ENCODE measurements at regions not wholly inside any gene's neighbourhood (a gene's known extent, or its start where the extent isn't known, plus 50 kb on each side); places are given as distances from the start of the nearest gene placed in this dataset.

DNA sequence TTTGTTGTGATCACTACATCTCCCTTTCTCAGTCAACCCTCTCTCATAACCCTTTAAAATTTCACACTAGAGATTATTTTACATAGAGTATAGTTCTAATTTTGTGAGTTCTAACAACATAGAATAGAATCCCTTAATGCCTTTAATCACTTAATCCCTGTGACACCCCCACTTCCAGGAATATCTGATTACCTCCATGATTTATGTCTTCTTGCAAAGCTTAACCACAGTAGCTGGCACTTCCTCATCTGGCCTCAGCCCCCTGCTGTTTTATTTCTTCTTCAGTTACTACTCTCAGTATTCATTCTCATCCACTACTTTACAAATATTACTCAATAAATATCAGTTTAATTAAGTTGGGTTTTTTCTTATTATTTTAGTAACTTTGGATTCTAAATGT is 340.9 kb downstream of the CENPC start:
- DNase-seq (ENCODE audit: low spot score) = peak; percentile 76

GRCh38 chr4:67201334-67201733 is 344.0 kb downstream of the CENPC start:
- Histone ChIP-seq H3K4me3 (ENCODE audit: low read depth, low read length, poor library complexity, severe bottlenecking) (no peak overlapping the region), H3K27me3 (replicated peaks; ENCODE audit: insufficient read depth, low read depth, low read length, poor library complexity) (no peaks in the 10 kb centered on the region), H3K27ac (ENCODE audit: low read depth, low read length, poor library complexity, severe bottlenecking) (no peak overlapping the region), H3K36me3 (ENCODE audit: insufficient read depth, low read length, poor library complexity, severe bottlenecking) (no peaks in the 10 kb centered on the region), H3K9me3 (ENCODE audit: low read depth, low read length, poor library complexity, severe bottlenecking) (no peaks in the 10 kb centered on the region), H3K4me1 (ENCODE audit: insufficient read depth, low read length, poor library complexity, severe bottlenecking) (peaks cover 18% of the 10 kb centered on the region)
- ChIA-PET POLR2A (ENCODE audit: low non-redundant PET) (no interaction called here), CTCF (no interaction called here)
- no peak for DNase-seq (ENCODE audit: low spot score)
- TF ChIP-seq, protein P1, sequence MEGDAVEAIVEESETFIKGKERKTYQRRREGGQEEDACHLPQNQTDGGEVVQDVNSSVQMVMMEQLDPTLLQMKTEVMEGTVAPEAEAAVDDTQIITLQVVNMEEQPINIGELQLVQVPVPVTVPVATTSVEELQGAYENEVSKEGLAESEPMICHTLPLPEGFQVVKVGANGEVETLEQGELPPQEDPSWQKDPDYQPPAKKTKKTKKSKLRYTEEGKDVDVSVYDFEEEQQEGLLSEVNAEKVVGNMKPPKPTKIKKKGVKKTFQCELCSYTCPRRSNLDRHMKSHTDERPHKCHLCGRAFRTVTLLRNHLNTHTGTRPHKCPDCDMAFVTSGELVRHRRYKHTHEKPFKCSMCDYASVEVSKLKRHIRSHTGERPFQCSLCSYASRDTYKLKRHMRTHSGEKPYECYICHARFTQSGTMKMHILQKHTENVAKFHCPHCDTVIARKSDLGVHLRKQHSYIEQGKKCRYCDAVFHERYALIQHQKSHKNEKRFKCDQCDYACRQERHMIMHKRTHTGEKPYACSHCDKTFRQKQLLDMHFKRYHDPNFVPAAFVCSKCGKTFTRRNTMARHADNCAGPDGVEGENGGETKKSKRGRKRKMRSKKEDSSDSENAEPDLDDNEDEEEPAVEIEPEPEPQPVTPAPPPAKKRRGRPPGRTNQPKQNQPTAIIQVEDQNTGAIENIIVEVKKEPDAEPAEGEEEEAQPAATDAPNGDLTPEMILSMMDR (conservative IDR thresholded peaks at IDR 0.05; ENCODE audit: low read depth, low read length) = no peak
- no peak for TF ChIP-seq EZH2 (IDR thresholded peaks at IDR 0.05; ENCODE audit: borderline replicate concordance, low read depth, low read length, poor library complexity, severe bottlenecking)
- intact Hi-C loops (cut with micrococcal nuclease; ENCODE audit: unreplicated experiment) = no loop called here
- no TSS peak for BruUV-seq (replicated peaks)

More for the DNA sequence above, 340.9 kb downstream of the CENPC start:
- no peaks in the 10 kb centered on the region for H3K36me3 ChIP-seq (ENCODE audit: insufficient read depth, low read length, poor library complexity, severe bottlenecking)
- H3K4me3 ChIP-seq (ENCODE audit: low read depth, low read length, poor library complexity, severe bottlenecking) = no peak overlapping the region
- H3K27ac ChIP-seq (ENCODE audit: low read depth, low read length, poor library complexity, severe bottlenecking) = no peak overlapping the region
- TF ChIP-seq EZH2 (IDR thresholded peaks at IDR 0.05; ENCODE audit: borderline replicate concordance, low read depth, low read length, poor library complexity, severe bottlenecking) = no peak
- TF ChIP-seq, protein P1 (conservative IDR thresholded peaks at IDR 0.05; ENCODE audit: low read depth, low read length) = no peak
- no TSS peak for BruUV-seq (replicated peaks)
- H3K27me3 ChIP-seq (replicated peaks; ENCODE audit: insufficient read depth, low read depth, low read length, poor library complexity) = no peaks in the 10 kb centered on the region
- no peaks in the 10 kb centered on the region for H3K9me3 ChIP-seq (ENCODE audit: low read depth, low read length, poor library complexity, severe bottlenecking)
- peaks cover 12% of the 10 kb centered on the region for H3K4me1 ChIP-seq (ENCODE audit: insufficient read depth, low read length, poor library complexity, severe bottlenecking)
- intact Hi-C loops (cut with micrococcal nuclease; ENCODE audit: unreplicated experiment) = no loop called here
- ChIA-PET POLR2A (ENCODE audit: low non-redundant PET) (no interaction called here), CTCF (no interaction called here)

GRCh38 chr4:67198727-67199126 is 346.6 kb downstream of the CENPC start:
- Histone ChIP-seq H3K9me3 (ENCODE audit: low read depth, low read length, poor library complexity, severe bottlenecking) (no peaks in the 10 kb centered on the region), H3K27me3 (replicated peaks; ENCODE audit: insufficient read depth, low read depth, low read length, poor library complexity) (no peaks in the 10 kb centered on the region), H3K4me3 (ENCODE audit: low read depth, low read length, poor library complexity, severe bottlenecking) (no peak overlapping the region), H3K4me1 (ENCODE audit: insufficient read depth, low read length, poor library complexity, severe bottlenecking) (peaks cover 7% of the 10 kb centered on the region), H3K27ac (ENCODE audit: low read depth, low read length, poor library complexity, severe bottlenecking) (no peak overlapping the region), H3K36me3 (ENCODE audit: insufficient read depth, low read length, poor library complexity, severe bottlenecking) (no peaks in the 10 kb centered on the region)
- BruUV-seq (replicated peaks) = no TSS peak
- intact Hi-C loops (cut with micrococcal nuclease; ENCODE audit: unreplicated experiment) = no loop called here
- ChIA-PET CTCF (no interaction called here), POLR2A (ENCODE audit: low non-redundant PET) (no interaction called here)
- TF ChIP-seq, protein P1 (conservative IDR thresholded peaks at IDR 0.05; ENCODE audit: low read depth, low read length) = peak; percentile 58
- no peak for TF ChIP-seq EZH2 (IDR thresholded peaks at IDR 0.05; ENCODE audit: borderline replicate concordance, low read depth, low read length, poor library complexity, severe bottlenecking)
- DNase-seq (ENCODE audit: low spot score) = peak; percentile 60
